ENCODE measurements at regions not wholly inside any gene's neighbourhood (a gene's known extent, or its start where the extent isn't known, plus 50 kb on each side); places are given as distances from the start of the nearest gene placed in this dataset.

GRCh38 chr11:37774441-37774840 lies 1176.4 kb upstream of the RAG2 start:
- no peaks in the 10 kb centered on the region for H3K36me3 ChIP-seq (ENCODE audit: control insufficient read depth in 1 of 2, insufficient read depth in 2 of 2, low read length in 2 of 2)
- ChIA-PET CTCF (no interaction called here), RAD21 (ENCODE audit: low non-redundant PET in 1 of 2, low total read pairs in 2 of 2, uncharacterized antibody in 2 of 2, unreplicated experiment in 2 of 2) (no interaction called here), POLR2A (no interaction called here)
- H3K4me1 ChIP-seq (ENCODE audit: control insufficient read depth in 1 of 2, insufficient read depth in 2 of 2, low read length in 2 of 2), result no peaks in the 10 kb centered on the region
- no TSS peak for BruUV-seq (replicated peaks)
- no peak overlapping the region for H3K9ac ChIP-seq (ENCODE audit: low read length)
- H4K20me1 ChIP-seq (ENCODE audit: insufficient read depth), result no peaks in the 10 kb centered on the region
- intact Hi-C loops (cut with micrococcal nuclease), result no loop called here
- H2AFZ ChIP-seq (ENCODE audit: low read depth, low read length, poor library complexity, severe bottlenecking), result no peak overlapping the region
- peaks cover 4 to 14% of the 10 kb centered on the region in 2 experiments; a peak in 2 of 4 replicates for H3K9me3 ChIP-seq (ENCODE audit: control insufficient read depth in 1 of 2, insufficient read depth in 1 of 2, low read depth in 1 of 2, low read length in 2 of 2)
- TF ChIP-seq TCF7L2 (IDR thresholded peaks at IDR 0.05; ENCODE audit: borderline replicate concordance, extremely low read depth, insufficient read depth, insufficient read length) (no peak), FOSL1 (IDR thresholded peaks at IDR 0.05; ENCODE audit: low read depth) (no peak), ZNF274 (IDR thresholded peaks at IDR 0.05; ENCODE audit: low read depth, low read length) (no peak), CEBPB (IDR thresholded peaks at IDR 0.05; ENCODE audit: low read depth) (no peak), YY1 (IDR thresholded peaks at IDR 0.05; ENCODE audit: extremely low read depth, insufficient replicate concordance, low read depth, low read length) (no peak), ELF1 (IDR thresholded peaks at IDR 0.05; ENCODE audit: borderline replicate concordance, low read depth) (no peak)
- TF ChIP-seq, protein P1, sequence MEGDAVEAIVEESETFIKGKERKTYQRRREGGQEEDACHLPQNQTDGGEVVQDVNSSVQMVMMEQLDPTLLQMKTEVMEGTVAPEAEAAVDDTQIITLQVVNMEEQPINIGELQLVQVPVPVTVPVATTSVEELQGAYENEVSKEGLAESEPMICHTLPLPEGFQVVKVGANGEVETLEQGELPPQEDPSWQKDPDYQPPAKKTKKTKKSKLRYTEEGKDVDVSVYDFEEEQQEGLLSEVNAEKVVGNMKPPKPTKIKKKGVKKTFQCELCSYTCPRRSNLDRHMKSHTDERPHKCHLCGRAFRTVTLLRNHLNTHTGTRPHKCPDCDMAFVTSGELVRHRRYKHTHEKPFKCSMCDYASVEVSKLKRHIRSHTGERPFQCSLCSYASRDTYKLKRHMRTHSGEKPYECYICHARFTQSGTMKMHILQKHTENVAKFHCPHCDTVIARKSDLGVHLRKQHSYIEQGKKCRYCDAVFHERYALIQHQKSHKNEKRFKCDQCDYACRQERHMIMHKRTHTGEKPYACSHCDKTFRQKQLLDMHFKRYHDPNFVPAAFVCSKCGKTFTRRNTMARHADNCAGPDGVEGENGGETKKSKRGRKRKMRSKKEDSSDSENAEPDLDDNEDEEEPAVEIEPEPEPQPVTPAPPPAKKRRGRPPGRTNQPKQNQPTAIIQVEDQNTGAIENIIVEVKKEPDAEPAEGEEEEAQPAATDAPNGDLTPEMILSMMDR (IDR thresholded peaks at IDR 0.05 in 2 of 3, conservative IDR thresholded peaks at IDR 0.05 in 1 of 3; ENCODE audit: borderline replicate concordance in 1 of 3, insufficient read depth in 1 of 3, low read depth in 2 of 3, low read length in 2 of 3), result no peak
- H3K27me3 ChIP-seq (ENCODE audit: insufficient read depth, low read length), result no peaks in the 10 kb centered on the region
- H3K9me2 ChIP-seq (ENCODE audit: insufficient read depth), result no peaks in the 10 kb centered on the region
- no peak overlapping the region for H3K4me3 ChIP-seq (replicated peaks in 1 of 2; ENCODE audit: low read depth in 1 of 2, low read length in 2 of 2)
- DNase-seq (ENCODE audit: low read depth, low spot score) (no peak), ATAC-seq (no peak)
- H3K79me2 ChIP-seq (ENCODE audit: insufficient read depth, low read length), result no peaks in the 10 kb centered on the region
- H3K4me2 ChIP-seq (ENCODE audit: low read length), result no peak overlapping the region
- H3K27ac ChIP-seq (ENCODE audit: low read depth, low read length), result no peak overlapping the region

DNA sequence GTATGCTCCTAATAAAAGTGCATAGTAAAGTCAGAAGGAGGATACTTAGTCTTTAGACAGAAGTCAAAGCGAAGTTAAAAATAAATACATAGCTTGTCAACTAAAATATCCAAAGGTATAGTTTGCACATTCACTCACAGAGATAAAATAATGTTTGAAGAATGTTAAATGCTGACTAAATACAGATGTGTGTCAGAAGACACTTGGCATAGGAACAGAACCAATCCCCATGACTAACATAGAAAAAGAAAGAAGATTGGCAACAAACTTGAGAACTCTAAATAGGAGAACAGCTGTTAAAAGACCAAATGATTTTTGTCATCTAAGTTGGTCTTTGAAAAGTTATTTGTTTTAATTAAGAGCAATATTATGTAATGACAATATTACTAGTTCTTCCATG lies 1172.1 kb upstream of the RAG2 start:
- ChIA-PET CTCF (no interaction called here), POLR2A (no interaction called here), RAD21 (ENCODE audit: low non-redundant PET in 1 of 2, low total read pairs in 2 of 2, uncharacterized antibody in 2 of 2, unreplicated experiment in 2 of 2) (no interaction called here)
- H3K4me2 ChIP-seq (ENCODE audit: low read length), result no peak overlapping the region
- no peak for ATAC-seq
- no peak overlapping the region for H3K27ac ChIP-seq (ENCODE audit: low read depth, low read length)
- intact Hi-C loops (cut with micrococcal nuclease), result no loop called here
- no peaks in the 10 kb centered on the region for H3K9me2 ChIP-seq (ENCODE audit: insufficient read depth)
- no peak for TF ChIP-seq POLR2AphosphoS5 (IDR thresholded peaks at IDR 0.05; ENCODE audit: low read depth, low read length)
- TF ChIP-seq ZNF274 (IDR thresholded peaks at IDR 0.05; ENCODE audit: low read depth, low read length), result no peak
- no TSS peak for BruUV-seq (replicated peaks)
- H3K79me2 ChIP-seq (ENCODE audit: insufficient read depth, low read length), result no peaks in the 10 kb centered on the region
- no peak overlapping the region for H3K4me3 ChIP-seq (replicated peaks in 1 of 2; ENCODE audit: low read depth in 1 of 2, low read length in 2 of 2)
- no peaks in the 10 kb centered on the region for H4K20me1 ChIP-seq (ENCODE audit: insufficient read depth)
- no peaks in the 10 kb centered on the region for H3K27me3 ChIP-seq (ENCODE audit: insufficient read depth, low read length)
- H3K36me3 ChIP-seq (ENCODE audit: control insufficient read depth in 1 of 2, insufficient read depth in 2 of 2, low read length in 2 of 2), result no peaks in the 10 kb centered on the region
- H3K4me1 ChIP-seq (ENCODE audit: control insufficient read depth in 1 of 2, insufficient read depth in 2 of 2, low read length in 2 of 2), result no peaks in the 10 kb centered on the region
- H3K9ac ChIP-seq (ENCODE audit: low read length), result no peak overlapping the region
- peaks cover 3 to 13% of the 10 kb centered on the region in 2 experiments; a peak in 2 of 4 replicates for H3K9me3 ChIP-seq (ENCODE audit: control insufficient read depth in 1 of 2, insufficient read depth in 1 of 2, low read depth in 1 of 2, low read length in 2 of 2)
- DNase-seq (ENCODE audit: low read depth, low spot score), result no peak
- no peak overlapping the region for H2AFZ ChIP-seq (ENCODE audit: low read depth, low read length, poor library complexity, severe bottlenecking)
